SW 1271 (cell line): ENCODE measurements at regions not wholly inside any gene's neighbourhood (a gene's known extent, or its start where the extent isn't known, plus 50 kb on each side); places are given as distances from the start of the nearest gene placed in this dataset.

Source experiments
- DNase-seq, 2 experiments: peaks; one replicate each; lab custom pipeline; 2025; lab: John Stamatoyannopoulos, UW

- no peak for DNase-seq
Observed at GRCh38 chr18:2423761-2424160, 147.5 kb downstream of the METTL4 start.

- DNase-seq: no peak
Observed at GRCh38 chr18:2424420-2424819, 146.9 kb downstream of the METTL4 start.

DNA sequence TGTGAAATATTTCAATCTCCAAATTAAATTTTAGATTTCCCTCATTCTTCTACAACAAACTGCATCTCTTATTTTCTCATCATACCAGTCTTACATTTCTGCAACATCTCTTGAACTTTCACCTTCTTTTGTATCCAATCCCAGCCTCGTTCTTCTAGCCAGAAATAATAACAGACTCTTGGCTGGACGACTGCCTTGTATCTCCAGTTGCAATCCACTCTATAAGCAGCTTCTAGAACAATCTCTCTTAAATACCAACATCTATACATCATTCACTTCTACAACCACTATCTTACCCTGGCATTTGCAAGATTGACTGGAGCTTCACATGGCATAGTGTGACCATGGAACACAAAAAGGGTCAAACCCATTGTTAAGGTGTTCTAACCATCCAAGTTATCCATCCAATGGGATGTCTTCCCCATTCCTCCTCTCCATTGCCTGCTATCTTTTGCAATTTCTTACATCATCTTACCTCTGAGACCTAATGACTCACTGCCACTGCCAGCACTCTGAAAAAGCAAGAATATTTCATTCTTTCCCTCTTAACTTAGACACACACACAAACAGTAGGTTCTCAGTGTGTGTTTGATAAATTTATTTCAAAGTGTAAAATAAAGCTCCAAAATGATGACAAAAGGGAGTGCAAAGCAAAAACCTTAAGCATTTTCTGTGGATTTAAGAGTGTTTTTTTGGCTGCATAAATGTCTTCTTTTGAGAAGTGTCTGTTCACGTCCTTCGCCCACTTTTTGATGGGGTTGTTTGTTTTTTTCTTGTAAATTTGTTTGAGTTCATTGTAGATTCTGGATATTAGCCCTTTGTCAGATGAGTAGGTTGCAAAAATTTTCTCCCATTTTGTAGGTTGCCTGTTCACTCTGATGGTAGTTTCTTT is 145.6 kb downstream of the METTL4 start:
- DNase-seq: no peak

DNA sequence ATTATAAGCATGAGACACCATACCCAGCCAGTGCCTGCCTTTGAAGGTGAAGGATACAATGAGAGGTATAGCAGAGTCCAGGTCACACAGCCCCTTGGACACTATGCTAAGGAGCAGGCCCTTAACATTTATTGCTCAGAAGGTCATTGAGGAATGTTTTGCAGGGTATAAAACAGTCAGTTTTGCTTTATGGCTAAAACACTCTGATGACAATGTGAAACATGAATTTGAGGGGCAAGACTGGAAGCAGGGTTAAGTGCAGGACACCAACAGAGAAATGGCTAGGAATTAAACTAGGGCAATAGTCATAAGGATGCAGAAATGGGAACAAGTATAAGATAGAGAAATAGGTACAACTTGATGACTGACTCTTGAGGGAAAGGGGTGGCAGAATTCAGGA is 141.1 kb downstream of the METTL4 start:
- no peak for DNase-seq

- DNase-seq: no peak
Observed at GRCh38 chr18:2431806-2432205, 139.5 kb downstream of the METTL4 start.

- no peak for DNase-seq
Observed at GRCh38 chr18:2433366-2433765, 137.9 kb downstream of the METTL4 start.

DNA sequence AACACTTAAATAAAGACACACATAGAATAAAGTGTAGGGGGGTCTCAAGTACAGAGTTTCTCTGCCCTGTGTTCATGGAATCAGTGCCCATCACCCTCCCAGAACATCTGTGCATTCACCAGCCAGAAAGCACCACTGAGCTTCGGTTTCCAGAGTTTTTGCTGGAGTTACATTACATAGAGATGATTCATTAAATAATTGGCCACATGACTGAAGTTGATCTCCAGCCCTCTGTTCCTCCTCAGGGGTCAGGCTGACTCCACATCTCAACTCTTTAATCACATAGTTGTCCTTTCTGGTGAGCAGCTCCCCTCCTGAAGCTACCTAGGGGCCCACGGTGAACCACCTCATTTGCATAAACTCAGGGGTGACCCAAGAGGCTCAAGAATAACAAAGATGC is 129.8 kb downstream of the METTL4 start:
- no peak for DNase-seq

- no peak for DNase-seq
Observed at GRCh38 chr18:2442006-2442405, 129.3 kb downstream of the METTL4 start.

GRCh38 chr18:2442726-2443275 is 128.5 kb downstream of the METTL4 start:
- DNase-seq: no peak

GRCh38 chr18:2444201-2444875 is 127.0 kb downstream of the METTL4 start:
- no peak for DNase-seq

GRCh38 chr18:2448565-2449151 is 122.6 kb downstream of the METTL4 start:
- DNase-seq: no peak

DNA sequence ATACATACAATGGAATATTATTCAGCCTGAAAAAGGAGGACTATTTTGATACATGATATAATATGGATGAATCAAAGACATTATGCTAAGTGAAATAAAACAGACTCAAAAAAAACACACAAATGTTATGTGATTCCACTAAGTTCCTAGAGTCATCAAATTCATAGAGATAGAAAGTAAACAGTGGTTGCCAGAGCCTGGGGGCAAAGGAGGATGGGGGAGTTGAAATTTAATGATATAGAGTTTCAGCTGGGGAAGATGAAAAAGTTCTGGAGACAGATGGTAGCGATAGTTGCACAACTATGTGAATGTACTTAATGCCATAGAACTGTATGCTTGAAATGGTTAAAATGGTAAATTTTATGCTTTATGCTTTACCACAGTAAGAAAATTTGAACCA is 119.7 kb downstream of the METTL4 start:
- DNase-seq: no peak

DNA sequence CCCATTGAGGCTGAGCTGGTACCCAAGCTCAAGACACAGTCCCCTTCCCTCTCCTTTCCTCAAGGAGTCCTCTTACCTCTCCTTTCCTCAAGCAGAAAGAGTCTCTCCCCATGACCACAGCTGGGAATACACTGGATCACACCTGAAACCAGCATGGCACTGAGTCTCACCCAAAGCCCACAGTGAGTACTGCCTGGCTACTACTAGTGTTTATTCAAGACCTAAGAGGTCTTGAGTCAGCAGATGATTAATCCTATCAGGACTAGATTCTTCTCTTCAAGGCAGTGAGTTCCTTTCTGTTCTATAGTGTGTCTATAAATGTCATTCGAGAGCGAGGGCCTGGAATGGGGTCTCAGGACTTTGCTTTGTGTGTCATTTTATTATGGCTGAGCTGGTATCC is 111.4 kb downstream of the METTL4 start:
- DNase-seq: no peak

GRCh38 chr18:2466978-2467377 is 104.3 kb downstream of the METTL4 start:
- no peak for DNase-seq

- no peak for DNase-seq
Observed at GRCh38 chr18:2468051-2468450, 103.3 kb downstream of the METTL4 start.

GRCh38 chr18:2471523-2471922 is 99.8 kb downstream of the METTL4 start:
- no peak for DNase-seq

DNA sequence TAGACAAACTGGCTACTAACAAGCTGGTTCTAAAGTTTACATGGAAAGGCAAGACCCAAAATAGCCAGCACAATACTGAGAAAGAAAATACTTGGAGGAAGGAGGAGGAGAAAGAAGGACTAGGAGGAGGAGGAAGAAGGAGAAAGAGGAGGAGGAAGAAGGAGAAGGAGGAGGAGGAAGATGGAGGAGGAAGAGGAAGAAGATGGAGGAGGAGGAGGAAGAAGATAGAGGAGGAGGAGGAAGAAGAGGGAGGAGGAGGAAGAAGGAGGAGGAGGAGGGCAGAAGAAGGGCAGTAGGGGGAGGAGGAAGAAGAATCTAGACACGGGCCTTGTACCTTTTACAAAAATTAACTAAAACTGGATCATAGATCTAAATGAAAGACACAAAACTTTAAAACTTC is 92.6 kb downstream of the METTL4 start:
- DNase-seq: no peak

DNA sequence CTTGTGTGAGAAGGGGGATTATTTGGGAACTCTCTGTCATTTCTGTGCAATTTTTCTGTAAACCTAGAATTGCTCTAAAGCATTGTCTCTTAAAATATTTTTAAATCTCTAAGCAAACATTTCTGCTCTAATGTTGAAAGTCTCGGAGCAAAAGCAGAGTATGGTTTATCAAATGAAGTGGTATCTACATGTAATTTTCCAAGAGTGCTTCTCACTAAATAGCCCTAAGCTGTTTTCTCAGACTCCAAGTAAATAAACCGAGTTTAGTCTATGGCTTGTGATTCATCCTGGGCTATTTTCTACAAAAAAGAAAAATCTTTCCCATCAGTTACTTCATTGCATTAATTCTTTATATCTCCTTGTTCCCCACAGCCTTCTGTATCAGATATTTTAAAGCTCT is 90.8 kb downstream of the METTL4 start:
- no peak for DNase-seq

GRCh38 chr18:2482706-2483475 is 88.4 kb downstream of the METTL4 start:
- DNase-seq: no peak

DNA sequence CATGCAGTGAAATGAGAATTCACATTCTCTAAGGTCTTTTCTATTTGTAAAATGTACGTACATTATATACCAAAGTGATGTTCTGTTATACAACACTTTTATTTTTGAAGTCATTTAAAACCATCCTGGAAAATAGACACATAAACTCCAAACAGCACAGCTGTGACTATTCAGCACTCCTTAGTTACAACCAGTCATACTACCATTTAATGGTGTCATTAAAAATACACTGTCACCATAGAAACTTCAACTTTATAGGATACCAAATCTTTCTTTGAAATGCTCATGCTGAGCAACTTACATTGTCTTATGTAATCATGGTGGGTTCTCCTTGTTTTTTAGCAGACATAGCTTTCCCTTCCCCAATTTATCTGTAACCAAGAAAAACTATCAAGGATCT is 85.3 kb downstream of the METTL4 start:
- no peak for DNase-seq

DNA sequence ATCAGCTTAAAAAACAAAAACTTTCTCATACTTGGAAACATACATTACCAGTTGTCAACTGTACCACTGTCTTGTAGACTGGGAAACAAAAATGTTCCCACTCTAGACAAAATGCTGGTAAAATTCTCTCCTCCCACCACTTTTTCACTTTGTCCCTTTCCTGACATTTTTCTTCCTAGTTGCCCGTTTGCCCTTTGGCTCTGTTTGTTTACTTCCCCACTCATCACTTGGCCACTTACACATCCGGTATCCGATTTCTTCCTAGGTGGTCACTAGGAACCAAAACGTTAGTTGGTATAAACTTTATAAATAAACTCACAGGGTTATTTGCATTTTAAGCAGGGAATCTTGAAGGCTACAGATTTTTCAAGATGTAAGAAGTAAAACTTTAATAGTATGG is 84.9 kb downstream of the METTL4 start:
- DNase-seq: no peak
